ENCODE measurements at regions not wholly inside any gene's neighbourhood (a gene's known extent, or its start where the extent isn't known, plus 50 kb on each side); places are given as distances from the start of the nearest gene placed in this dataset.

DNA sequence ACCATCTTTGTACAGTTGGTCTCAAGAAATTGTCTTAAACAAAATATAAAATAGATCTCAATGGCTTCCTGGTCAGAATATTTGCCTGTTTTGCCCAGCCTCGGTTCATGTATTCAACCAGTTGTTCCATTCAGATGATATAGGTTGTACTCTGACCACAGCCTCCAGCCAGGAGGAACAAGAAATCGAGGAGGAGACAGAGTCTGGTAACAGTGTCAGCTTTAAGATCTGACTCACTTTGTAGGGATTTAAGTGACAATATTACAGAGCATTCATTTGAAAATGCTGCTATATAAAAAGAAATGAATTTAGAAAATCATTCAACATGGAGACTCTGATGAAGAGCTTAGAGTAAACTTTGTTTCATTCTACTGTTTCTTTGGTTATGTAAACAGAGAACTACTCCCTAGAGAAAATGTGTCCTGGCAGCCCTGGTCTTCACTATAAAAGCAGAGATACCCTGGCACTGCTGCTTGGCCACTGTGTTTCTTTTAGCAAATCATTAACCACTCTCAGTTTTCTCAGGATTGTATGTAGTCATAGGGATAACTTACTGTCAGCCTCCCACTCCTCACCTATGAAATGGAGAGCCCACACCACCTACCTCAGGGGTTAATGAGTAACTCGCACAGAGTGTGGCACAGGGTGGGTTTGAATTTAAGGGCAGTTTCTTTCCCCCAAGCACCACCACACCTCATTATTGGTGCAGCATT, 53.5 kb downstream of the PAGE2 start:
- TF ChIP-seq, protein P1, sequence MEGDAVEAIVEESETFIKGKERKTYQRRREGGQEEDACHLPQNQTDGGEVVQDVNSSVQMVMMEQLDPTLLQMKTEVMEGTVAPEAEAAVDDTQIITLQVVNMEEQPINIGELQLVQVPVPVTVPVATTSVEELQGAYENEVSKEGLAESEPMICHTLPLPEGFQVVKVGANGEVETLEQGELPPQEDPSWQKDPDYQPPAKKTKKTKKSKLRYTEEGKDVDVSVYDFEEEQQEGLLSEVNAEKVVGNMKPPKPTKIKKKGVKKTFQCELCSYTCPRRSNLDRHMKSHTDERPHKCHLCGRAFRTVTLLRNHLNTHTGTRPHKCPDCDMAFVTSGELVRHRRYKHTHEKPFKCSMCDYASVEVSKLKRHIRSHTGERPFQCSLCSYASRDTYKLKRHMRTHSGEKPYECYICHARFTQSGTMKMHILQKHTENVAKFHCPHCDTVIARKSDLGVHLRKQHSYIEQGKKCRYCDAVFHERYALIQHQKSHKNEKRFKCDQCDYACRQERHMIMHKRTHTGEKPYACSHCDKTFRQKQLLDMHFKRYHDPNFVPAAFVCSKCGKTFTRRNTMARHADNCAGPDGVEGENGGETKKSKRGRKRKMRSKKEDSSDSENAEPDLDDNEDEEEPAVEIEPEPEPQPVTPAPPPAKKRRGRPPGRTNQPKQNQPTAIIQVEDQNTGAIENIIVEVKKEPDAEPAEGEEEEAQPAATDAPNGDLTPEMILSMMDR (IDR thresholded peaks at IDR 0.05): no peak
- no peak for TF ChIP-seq POLR2A (IDR thresholded peaks at IDR 0.05)
